Activated gamma-delta T cell treated with anti-CD3 and anti-CD28 coated beads, Interleukin-2, amount 50 U/mL, for 16 hours (primary cell): ENCODE measurements at regions not wholly inside any gene's neighbourhood (a gene's known extent, or its start where the extent isn't known, plus 50 kb on each side); places are given as distances from the start of the nearest gene placed in this dataset.
"Not testable (repeated sequence)": the region's sequence is repeated elsewhere in the genome, so short reads cannot be mapped to it uniquely, and the experiment has no call there.

Experiments
- DNase-seq: peaks from one replicate; pipeline ENCODE4 v3.0.0-alpha.2; 2020; ENCODE audit warnings: low read depth

DNA sequence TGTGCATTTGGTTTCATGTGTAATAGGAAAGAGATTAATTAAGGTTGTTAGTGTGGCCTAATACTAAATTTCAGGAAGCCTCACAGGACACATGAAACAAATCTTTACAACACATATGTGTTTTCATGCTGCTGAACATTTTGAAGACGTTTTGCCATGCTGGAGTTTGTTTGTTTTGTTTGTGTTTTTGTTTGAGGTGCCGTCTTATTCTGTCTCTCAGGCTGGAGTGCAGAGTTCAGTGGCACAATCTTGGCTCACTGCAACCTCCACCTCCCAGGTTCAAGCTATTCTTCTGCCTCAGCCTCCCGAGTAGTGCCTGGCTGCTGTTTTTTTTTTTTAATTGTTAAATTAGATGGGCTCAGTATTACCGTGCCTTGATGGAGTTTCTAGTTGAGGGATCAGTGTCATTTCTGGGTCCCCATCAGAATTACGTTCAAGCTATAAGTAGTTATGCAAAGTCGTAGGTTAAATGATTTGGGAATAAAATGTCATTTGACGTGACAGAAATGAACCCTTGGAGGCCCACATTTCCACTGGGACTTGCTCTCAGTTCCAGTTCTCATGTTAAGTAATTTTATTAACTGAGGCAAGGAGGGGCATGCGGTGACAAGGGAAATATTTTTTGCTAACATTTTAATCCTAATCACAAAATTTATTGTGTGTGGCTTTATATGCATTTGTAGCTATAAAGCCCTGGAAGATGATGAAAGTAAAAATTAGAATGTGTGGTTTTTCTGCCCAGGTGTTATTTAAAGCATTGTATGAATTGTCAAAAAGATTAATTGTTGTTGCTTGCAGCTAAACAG lies 196.9 kb downstream of the TM9SF2 start:
- DNase-seq, result no peak

DNA sequence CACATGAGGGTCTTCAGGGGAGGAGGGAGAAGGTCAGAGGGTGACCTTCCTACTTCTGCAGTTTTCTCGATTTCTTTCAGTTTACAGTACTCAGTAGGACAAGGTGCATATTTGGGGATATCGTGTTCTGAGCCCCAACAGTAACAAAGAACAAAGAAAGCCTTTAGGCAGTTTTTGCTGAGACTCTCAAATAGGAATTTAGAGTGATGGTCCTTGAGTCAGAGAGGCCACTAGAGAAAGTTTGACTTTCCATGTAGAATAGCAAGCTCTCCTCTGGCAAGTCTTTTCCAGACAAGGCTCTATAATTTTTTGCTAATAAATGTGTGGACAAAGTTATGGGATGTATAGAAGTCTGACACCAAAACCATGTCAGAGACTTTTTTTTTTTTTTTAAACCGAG lies 194.6 kb downstream of the TM9SF2 start:
- no peak for DNase-seq

DNA sequence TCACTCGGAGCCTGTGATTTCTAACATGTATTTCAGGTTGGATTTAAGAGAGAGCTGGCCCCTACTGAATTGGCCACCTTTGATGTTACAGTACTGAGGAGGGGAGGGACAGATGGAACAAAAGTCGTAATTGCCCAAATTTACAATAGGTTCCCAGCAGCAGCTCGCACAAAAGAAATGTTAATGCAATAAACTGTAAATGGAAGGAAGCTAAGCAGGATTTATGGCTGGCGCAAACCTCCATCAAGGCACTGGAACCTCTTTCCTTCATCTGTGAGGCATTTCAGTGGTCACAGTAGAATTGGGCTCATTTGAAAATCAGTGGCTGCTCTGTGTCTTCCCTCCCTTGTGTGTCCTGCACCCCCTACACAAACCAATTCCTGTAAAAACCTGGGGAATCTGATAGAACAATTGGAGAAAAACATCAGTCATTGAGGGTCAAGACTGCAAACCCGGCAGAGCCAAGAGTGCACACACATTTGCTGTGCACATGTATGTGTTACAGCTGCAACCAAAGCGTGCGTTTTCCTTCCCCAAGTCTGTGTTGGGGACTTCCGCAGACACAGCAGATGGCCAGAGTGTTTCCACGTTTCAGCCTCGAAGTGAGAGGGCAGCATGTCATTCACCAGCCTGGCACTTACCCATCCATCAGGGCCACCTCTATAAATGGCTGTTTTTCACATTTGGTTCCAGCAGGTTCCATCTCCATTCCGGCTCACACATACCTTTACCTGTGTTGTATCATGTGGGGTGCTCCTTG lies 192.8 kb downstream of the TM9SF2 start:
- DNase-seq, result no peak

DNA sequence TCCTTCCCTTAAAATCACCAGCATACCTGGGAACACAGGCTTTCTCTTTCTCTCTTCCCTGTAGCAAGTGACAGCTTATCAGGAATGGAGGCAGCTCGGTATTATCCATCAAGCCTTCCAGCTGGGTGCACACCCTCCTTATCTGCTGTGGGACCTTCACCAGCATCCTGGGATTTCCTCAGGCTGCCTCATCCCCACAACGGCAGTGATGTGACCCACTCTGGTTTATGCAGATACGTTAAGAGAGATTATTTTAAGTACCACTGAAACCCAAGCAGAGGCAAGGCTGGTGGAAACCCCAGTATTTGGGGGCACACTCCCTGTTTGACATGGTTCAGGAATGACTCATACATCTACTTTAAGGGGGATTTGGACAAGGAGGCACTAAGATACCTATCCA lies 192.1 kb downstream of the TM9SF2 start:
- no peak for DNase-seq

DNA sequence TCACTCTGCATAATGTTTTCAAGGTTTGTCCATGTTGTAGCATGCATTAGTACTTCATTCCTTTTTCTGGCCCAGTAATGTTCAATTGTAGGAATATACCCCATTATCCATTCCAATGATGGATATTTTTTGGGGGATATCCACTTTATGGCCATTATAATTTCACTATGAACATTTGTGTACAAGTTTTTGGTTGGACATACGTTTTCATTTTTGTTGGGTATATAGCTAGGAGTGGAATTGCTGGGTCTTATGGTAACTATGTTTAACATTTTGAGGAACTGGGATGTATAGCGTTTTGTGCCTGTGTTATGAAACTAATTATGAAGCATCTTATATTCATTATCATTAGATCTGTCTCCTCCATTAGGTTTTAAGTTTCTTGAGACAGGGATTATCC lies 191.6 kb downstream of the TM9SF2 start:
- DNase-seq, result no peak

DNA sequence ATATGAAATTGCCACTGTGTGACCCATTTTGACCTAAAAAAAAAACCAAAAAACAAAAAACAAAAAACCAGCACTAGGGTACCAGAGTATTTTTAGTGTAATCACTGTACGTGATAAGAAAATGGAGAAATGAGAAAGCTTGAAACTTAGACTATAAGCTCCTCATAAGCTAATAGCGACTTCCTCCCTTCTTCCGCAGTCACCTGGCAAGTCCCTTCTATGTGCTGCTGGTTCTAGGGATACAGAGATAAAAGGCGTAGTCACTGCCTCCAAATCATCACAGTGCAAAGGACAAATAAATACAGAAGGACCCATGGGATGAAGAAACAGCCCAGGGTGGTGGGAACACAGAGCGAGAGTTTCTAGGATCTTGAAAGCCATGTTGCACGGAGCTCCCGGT lies 190.3 kb downstream of the TM9SF2 start:
- no peak for DNase-seq

DNA sequence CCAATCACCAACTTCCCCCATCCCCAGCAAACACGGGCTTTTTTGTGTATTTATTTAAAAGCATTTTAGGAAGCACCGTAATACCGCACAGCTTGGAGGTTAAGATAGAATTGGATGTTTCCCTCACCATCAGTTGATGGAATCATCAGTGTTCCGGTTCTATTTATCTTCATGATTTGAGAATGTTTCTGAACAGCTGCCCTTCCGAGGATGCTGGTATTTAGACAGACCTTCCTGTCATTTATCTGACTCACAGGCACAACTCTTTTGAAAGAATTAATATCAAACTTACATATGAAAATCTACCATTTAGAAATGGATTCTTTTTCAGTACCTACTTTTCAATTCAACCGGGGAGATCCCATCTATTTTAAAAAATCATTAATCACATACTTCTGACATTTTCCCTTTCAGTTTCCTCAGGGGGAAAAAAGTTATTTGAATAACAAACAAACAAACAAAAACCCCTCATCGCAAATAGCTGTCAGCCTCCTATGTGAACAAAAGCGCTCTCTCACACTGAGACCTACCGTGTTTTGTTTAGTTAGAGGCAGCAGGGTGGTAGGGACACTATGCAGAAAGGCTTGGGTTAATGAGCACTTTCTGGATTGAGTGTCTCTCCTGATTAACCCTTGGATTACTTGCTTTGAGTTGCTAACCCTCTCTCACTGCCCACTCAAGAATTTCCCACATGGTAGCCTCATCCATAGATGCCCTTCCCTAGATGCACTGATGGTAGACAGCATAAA lies 189.3 kb downstream of the TM9SF2 start:
- no peak for DNase-seq

DNA sequence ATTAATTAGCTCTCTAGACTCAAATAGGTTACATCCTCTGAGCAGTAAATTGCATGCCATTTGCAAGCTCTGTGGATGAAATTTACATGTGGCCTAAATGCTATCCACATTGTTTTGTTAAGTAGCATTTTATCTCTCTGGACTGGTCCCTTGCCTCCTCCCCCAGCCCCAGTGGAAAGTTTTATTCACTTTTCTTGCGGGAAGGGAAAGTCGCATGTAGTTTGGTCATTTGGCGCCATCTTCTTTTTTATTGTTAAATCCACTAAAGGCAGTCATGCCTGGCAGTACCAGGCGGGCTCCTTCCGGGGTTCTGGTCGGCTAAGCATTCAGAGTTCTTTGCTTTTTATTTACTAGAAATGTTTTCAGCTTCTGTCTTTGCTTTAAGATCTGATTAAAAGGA lies 188.7 kb downstream of the TM9SF2 start:
- DNase-seq, result no peak

DNA sequence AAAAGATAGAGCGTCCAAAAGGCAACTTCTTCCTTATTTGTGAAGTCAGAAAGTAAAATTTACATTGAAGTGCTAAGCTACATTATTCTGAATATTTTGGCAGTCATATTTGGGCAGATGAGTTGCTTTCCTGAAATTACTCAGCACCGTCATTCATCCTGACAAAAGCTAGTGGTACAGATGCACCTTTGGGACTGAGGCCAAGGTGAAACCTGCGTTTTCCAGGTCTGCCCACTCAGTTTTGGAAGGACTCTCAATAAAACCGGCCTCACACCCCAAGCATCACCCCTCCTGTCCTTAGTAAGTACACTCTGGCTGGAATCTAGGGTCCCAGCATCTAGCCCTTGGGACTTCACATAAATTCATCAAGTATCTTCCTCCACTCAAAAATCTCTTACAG lies 187.5 kb downstream of the TM9SF2 start:
- no peak for DNase-seq

DNA sequence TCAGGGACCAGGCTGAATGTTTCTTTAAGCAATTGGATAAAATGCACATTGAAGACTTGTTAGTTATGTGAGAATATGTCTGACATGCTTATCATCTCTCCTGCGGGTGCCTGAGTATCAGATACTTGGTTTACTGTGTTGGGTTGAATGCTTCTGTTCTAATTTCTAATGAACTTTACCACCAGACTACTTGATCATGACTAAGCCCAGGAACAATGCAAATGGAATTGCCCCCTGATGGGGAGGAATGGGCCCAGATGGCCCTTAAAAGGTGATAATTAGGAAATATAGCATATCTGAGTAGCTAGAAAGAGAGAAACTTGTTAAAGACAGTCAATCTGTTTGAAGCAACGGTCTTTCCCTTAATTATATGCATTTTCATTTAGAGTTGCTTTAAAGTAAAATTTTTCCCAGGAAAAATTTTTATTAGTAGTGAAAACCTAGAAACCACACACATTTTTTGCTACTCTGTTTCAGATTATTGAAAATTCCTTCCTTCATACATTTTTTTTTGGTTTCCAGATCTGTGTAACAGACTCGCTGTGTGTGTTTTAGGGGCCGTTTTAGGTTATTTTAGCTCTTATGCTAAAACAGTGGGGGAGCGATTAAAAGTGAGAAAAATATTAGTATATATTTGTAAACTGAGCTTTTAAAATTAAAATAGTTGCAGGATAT lies 186.6 kb downstream of the TM9SF2 start:
- no peak for DNase-seq

DNA sequence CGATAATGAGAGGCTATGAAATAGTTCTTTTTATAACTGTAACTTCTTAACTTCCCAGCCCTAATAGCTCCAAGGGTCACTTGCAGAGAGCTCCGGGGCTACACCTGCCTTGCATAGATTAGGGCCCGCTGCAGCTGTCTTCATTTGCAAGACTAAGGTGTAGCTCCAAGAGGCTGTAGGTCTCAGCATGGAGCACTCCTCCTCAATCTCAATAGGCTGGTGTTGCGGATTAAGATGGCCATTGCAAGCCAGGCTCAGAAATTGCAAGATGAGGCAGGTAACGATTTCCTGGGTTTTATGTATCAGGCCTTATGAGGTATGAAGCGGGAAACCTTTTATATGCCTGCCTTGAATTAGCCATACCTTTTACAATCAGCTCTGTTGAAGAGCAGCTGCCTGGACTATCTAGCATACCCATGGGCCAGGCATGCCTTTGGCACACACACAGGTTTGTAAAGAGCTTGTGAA lies 185.7 kb downstream of the TM9SF2 start:
- no peak for DNase-seq

DNA sequence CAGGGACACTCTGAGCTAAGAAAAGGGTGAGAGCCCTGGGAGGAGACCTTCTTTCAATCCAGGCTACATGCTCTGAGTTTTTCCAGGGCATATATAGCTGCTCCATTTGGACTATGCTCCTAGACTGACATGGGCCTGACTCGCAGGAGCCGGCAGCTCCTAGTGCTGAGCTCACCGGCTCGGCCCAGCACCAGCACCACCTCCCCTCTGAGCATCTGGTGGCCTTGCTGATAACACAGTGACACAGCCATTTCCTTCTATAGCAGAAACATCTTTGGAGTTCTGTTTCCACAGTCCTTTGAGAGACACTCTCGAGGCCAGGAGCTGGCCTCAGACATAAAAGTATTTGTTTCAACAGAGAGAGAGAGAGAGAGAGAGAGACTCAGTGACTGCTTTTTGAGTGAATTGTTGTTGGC lies 184.9 kb downstream of the TM9SF2 start:
- no peak for DNase-seq

DNA sequence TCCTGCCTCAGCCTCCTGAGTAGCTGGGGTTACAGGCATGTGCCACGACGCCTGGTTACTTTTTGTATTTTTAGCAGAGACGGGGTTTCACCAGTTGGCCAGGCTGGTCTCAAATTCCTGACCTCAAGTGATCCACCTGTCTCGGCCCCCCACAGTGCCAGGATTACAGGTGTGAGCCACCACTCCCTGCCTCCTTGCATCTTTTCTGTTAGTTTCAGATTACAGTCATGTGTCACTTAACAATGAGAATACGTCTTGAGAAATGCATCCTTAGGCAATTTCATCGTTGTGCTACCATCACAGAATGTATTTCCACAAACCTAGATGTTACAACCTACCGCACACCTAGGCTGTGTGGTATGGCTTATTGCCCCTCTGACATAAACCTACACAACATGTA lies 180.4 kb downstream of the TM9SF2 start:
- no peak for DNase-seq

DNA sequence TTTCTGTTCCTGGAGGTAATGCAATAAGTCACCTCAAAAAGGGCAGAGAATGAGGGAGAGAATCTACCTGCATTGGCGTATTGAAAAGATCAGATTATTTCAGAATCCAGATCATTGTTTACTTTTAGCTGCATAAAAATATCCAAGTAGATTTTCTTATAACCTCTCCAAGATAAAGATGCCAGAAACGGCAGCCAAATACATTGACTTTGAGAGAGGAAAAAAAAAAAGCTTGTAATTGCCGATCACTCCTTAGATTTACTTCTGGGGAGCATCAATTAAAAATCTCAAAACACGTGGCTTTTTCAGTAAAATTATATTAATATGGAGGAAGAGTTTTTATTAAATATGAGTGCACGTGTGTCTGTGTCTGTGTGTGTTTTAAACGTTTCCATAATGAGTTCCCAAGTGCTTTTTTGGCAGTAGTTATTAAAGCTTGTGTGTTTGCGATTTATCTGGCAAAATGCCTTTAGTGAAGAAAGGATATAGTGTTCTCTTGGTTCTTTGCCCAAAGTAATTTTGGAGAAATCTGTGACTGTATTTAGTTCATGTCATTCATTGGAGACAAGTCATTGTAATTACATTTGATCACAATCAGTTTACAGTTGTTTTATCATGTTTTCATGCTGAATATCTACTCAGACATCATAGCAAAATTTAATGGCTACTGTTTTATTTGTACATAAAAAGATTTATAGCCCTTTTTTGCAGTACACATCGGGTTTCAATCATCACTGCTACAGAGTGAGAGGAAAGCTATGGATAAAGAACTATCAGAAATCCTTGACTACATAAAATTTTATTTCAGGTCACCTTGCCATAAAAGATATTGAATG lies 176.1 kb downstream of the TM9SF2 start:
- no peak for DNase-seq

DNA sequence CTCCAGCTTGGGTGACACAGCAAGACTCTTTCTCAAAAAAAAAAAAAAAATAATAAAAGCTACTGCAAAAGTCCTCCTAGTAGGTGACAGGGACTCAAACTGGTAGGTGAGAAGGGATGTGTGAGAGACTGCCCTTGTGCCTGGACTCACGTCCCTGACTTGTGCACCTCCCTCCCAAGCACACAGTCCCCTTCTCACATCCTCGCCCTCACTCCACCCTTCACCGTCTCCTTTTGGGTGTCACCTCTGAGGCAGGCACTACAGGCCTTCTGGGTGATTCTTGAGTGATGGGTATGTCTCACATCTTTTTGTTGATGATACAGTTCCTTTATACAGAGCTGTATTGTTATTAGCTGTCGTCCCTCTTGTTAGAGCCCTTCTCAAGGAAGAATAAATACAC lies 170.5 kb downstream of the TM9SF2 start:
- no peak for DNase-seq

DNA sequence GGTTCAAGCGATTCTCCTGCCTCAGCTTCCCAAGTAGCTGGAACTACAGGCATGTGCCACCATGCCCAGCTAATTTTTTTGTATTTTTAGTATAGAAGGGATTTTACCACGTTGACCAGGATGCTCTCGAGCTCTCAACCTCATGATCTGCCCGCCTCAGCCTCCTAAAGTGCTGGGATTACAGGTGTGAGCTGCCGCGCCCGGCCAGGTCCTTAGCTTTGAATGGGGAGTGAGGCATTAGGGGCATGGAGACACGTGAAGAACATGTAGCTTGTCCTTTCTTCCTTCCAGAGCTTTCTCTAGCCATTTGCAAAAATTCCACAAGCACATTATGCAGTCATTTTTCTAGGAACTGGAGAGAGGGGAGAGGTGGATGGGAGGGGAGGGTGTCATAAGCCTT lies 167.8 kb downstream of the TM9SF2 start:
- not testable (repeated sequence) for DNase-seq

DNA sequence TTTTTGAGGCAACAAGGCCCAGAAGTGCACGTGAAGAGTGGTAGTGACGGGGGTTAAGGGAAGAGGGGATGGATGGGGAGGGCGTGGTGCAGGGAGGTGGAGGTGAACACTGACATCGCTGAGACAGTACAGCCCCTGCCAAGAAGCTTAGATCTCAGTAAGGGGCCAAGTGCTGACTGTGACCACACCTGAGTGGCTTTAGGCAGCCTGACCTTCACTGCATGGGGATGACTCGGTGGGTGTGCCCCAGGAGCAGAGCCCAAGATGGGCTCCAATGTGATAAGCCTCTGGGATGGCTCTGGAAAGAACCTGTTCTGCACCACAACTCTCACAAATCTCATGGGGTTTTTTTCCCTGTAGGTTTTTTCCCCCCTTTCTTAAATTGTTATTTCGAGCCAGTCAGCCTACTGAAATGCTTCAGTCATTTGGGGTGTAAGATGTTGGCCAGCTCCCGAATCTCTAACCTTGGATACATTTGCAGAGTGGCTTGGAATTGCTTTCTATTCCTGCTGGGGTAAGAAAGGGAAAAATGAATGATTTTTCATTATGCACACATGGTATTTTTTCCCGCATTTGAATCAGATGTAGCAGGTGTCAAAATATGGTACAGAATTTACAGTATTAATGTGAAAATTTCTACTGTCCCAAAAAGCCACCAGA lies 165.0 kb downstream of the TM9SF2 start:
- no peak for DNase-seq

DNA sequence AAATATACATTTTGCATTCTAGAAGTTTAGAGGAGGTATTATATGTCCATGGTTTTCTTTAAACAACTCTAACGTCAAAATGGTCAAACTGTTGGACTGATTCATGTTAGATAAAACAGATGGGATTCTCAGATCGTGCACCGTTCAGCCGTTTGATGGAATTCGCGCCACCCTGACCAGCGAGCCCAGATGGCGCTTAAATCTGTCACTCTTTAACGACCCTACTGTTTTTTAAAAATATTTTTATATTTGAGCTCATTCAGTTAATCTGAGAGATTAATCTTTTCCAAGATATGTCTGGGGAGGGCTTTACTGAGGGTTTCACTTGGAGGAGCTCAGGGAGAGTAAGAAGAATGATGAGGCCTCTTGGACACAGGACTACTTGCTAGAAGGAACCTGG lies 164.4 kb downstream of the TM9SF2 start:
- no peak for DNase-seq

DNA sequence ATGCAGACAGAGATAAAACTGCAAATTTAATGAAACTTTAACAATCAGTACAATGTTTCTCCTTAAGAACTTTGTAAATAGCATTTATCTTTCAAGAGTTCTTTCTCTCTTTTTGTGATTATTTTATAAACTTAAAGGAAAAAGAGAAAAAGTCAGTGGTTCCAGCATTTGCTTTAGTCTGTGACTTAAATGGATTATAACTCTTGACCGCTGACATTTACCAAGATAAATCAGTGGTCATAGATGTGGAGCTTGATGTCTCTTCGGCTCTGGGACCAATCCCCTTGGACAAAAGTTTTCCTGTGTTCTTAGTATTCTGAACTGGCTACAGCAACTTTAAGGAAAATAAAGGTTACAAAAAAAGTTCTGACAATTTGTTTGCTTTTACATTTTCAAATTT lies 162.6 kb downstream of the TM9SF2 start:
- no peak for DNase-seq

DNA sequence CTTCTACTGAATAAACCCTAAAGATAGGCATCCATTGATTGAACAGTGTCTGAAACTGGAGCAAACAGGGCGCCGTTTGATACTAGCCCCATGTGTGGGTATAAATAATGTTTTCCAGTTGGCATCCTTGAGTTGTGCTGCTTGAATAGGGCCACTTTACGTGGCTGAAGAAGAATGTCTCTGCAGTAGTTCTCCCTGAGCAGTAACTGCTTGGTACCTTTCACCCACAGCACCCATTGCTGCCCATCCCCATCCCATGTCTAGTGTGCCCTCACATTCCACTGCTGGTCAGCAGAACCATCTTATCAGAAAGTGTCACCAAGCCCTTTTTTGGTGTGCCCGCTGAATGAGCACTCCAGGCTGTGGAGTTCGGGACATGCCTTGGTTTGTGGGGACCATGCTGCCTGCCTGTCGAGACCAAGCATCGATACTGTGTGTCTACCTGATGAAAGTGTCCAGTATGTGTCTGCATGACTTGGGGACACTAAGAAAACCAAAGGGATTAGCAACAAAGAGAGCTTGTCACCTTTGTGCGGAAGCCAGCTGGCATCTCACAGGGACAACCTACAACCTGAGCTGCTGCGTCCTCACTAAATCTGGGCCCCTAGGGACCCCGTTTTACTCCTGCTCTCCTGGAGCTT lies 162.0 kb downstream of the TM9SF2 start:
- no peak for DNase-seq
